ENCODE measurements at regions not wholly inside any gene's neighbourhood (a gene's known extent, or its start where the extent isn't known, plus 50 kb on each side); places are given as distances from the start of the nearest gene placed in this dataset.

- Histone ChIP-seq H3K27me3 (ENCODE audit: control insufficient read depth in 2 of 2, insufficient read depth in 2 of 2, low read length in 2 of 2) (no peaks in the 10 kb centered on the region), H3K4me1 (replicated peaks in 1 of 2; ENCODE audit: control insufficient read depth in 2 of 2, insufficient read depth in 2 of 2, low read length in 2 of 2) (no peaks in the 10 kb centered on the region), H3K79me2 (ENCODE audit: control insufficient read depth, insufficient read depth, low read length) (no peaks in the 10 kb centered on the region), H3K4me3 (no peak overlapping the region), H4K20me1 (replicated peaks; ENCODE audit: control insufficient read depth, insufficient read depth, low read length) (no peaks in the 10 kb centered on the region), H3K4me2 (ENCODE audit: insufficient read depth, low read length) (no peak overlapping the region), H3K9ac (ENCODE audit: insufficient read depth in 1 of 2, low read depth in 2 of 2, low read length in 2 of 2) (no peak overlapping the region), H2AFZ (ENCODE audit: low read depth, low read length) (no peak overlapping the region), H3K27ac (ENCODE audit: extremely low read depth, low read depth, low read length) (no peak overlapping the region), H3K9me1 (ENCODE audit: control insufficient read depth, insufficient read depth, low read length) (no peaks in the 10 kb centered on the region), H3K36me3 (ENCODE audit: control insufficient read depth, insufficient read depth, low read length) (no peaks in the 10 kb centered on the region), H3K9me3 (replicated peaks; ENCODE audit: control insufficient read depth, insufficient read depth, low read depth, low read length) (no peaks in the 10 kb centered on the region)
- ATAC-seq (no peak), DNase-seq (ENCODE audit: extremely low read depth in 1 of 4, low spot score in 3 of 4) (no peak), FAIRE-seq (no peak)
- POLR2A ChIA-PET: no interaction called here
- CTCF ChIA-PET (ENCODE audit: low intra/inter-chr PET ratio): no interaction called here
- intact Hi-C loops (cut with micrococcal nuclease): no loop called here
- in situ Hi-C loops (cut with MboI): no loop called here
- 1% methylated on average over 8 of the region's 8 CpGs for WGBS (ENCODE audit: insufficient coverage, low coverage, missing lambda C conversion rate)
- BruUV-seq (replicated peaks): no TSS peak
- no peak for TF ChIP-seq ZBTB7A (IDR thresholded peaks at IDR 0.05; ENCODE audit: borderline replicate concordance, control insufficient read depth, low read depth, low read length)
- TF ChIP-seq PATZ1 (CRISPR knock-in tag; IDR thresholded peaks at IDR 0.05; ENCODE audit: borderline replicate concordance): no peak
- no peak for TF ChIP-seq THRB (CRISPR knock-in tag; conservative IDR thresholded peaks at IDR 0.05)
- no peak for TF ChIP-seq ZNF780A (CRISPR knock-in tag; IDR thresholded peaks at IDR 0.05)
- no peak for TF ChIP-seq MLX (CRISPR knock-in tag; conservative IDR thresholded peaks at IDR 0.05)
- TF ChIP-seq ZNF76 (CRISPR knock-in tag; IDR thresholded peaks at IDR 0.05; ENCODE audit: borderline replicate concordance): no peak
- no peak for TF ChIP-seq NFE2 (IDR thresholded peaks at IDR 0.05; ENCODE audit: low read depth)
- no peak for TF ChIP-seq NFYB (IDR thresholded peaks at IDR 0.05; ENCODE audit: extremely low read depth, insufficient read length)
- no peak for TF ChIP-seq ZNF551 (CRISPR knock-in tag; IDR thresholded peaks at IDR 0.05)
- no peak for TF ChIP-seq ZMIZ1 (IDR thresholded peaks at IDR 0.05; ENCODE audit: low read depth in 2 of 2, low read length in 2 of 2)
- TF ChIP-seq BRD9 (IDR thresholded peaks at IDR 0.05; ENCODE audit: low read depth, partially characterized antibody): no peak
- TF ChIP-seq ZNF75A (CRISPR knock-in tag; IDR thresholded peaks at IDR 0.05): no peak
- no peak for TF ChIP-seq ZKSCAN1 (IDR thresholded peaks at IDR 0.05; ENCODE audit: low read depth, low read length)
- TF ChIP-seq NR2C2 (CRISPR knock-in tag; IDR thresholded peaks at IDR 0.05): no peak
- no peak for TF ChIP-seq NR2C2 (tag; IDR thresholded peaks at IDR 0.05)
- TF ChIP-seq NFIX (CRISPR knock-in tag; IDR thresholded peaks at IDR 0.05; ENCODE audit: low read depth): no peak
Measured at GRCh38 chr6:153208706-153209105, 77.6 kb upstream of the RGS17 start.
